K562 (cell line): ENCODE measurements at regions not wholly inside any gene's neighbourhood (a gene's known extent, or its start where the extent isn't known, plus 50 kb on each side); places are given as distances from the start of the nearest gene placed in this dataset.

Experiments used
- ATAC-seq: fragments of 200-7000 bp; cut with Tn5 transposase; 3 replicates; pipeline ENCODE4 v1.9.1; 2020; ENCODE audit warnings: moderate library complexity
- BruUV-seq: library from RNA; stranded (reverse); fragments of 400-500 nt; replicated peaks from 2 replicates; lab custom pipeline; 2021; lab: Mats Ljungman, UMichigan
- CTCF ChIA-PET: fragments of 300-600 bp; formaldehyde crosslinking; extraction: SDS; loops from one replicate; lab custom pipeline; 2021; ENCODE audit warnings: low intra/inter-chr PET ratio; lab: Yijun Ruan, JAX
- POLR2A ChIA-PET: fragments of 300-600, 350-650 bp; sonication (Branson Sonifier 250); formaldehyde crosslinking; extraction: SDS; loops from one replicate; lab custom pipeline; 2021; ENCODE audit warnings: antibody characterized with exemption, inconsistent platforms; lab: Yijun Ruan, JAX
- DNase-seq, 4 experiments: peaks; one replicate each; pipeline versions ENCODE4 v3.0.0 to v3.0.0-alpha.2; 2011 to 2018; ENCODE audit warnings: low spot score in 3 of 4, mixed read lengths in 3 of 4; ENCODE audit errors: extremely low read depth in 1 of 4
- FAIRE-seq: peaks from 2 replicates; lab custom pipeline; 2011; peaks lifted over from hg19 to GRCh38; lab: Jason Lieb, UNC
- H2AFZ ChIP-seq: 2 replicates; pipeline ENCODE4 v1.6.0; 2011; ENCODE audit warnings: low read depth, low read length, control low read depth, inconsistent platforms
- H3K27ac ChIP-seq: fragments of 200-600 bp; 3 replicates; pipeline ENCODE4 v1.8.0; 2011; ENCODE audit warnings: low read depth, mild to moderate bottlenecking, control low read depth, inconsistent platforms, low read length, moderate library complexity, mixed read lengths; ENCODE audit errors: extremely low read depth
- H3K27me3 ChIP-seq, 2 experiments: fragments of 300-600 bp in 1 of 2; 2 replicates in 1 of 2; 3 replicates in 1 of 2; pipeline versions ENCODE4 v1.6.0 to v1.8.0; 2011; ENCODE audit warnings: inconsistent platforms in 2 of 2, low read length in 2 of 2, mild to moderate bottlenecking in 1 of 2, mixed read lengths in 1 of 2, moderate library complexity in 1 of 2; ENCODE audit not compliant: control insufficient read depth in 2 of 2, insufficient read depth in 2 of 2
- H3K36me3 ChIP-seq: fragments of 300-600 bp; 3 replicates; pipeline ENCODE4 v1.8.0; 2011; ENCODE audit warnings: mild to moderate bottlenecking, low read length, inconsistent platforms; ENCODE audit not compliant: control insufficient read depth, insufficient read depth
- H3K4me1 ChIP-seq, 2 experiments: fragments of 200-600 bp in 1 of 2; replicated peaks in 1 of 2; 2 replicates in 1 of 2; 3 replicates in 1 of 2; pipeline versions ENCODE4 v1.5.1 to v1.8.0; 2011; ENCODE audit warnings: inconsistent platforms in 2 of 2, low read length in 2 of 2, mild to moderate bottlenecking in 1 of 2, mixed read lengths in 1 of 2, moderate library complexity in 1 of 2; ENCODE audit not compliant: control insufficient read depth in 2 of 2, insufficient read depth in 2 of 2
- H3K4me2 ChIP-seq: 2 replicates; pipeline ENCODE4 v1.6.1; 2011; ENCODE audit warnings: low read length, control low read depth, inconsistent platforms, mixed read lengths; ENCODE audit not compliant: insufficient read depth
- H3K4me3 ChIP-seq: fragments of 200-600 bp; sonication (generic), shearing (Covaris generic); 2 replicates; pipeline ENCODE4 v1.5.1; 2016; ENCODE audit warnings: control low read depth, inconsistent platforms
- H3K79me2 ChIP-seq: fragments of 200-600 bp; 3 replicates; pipeline ENCODE4 v1.8.0; 2011; ENCODE audit warnings: low read length, inconsistent platforms; ENCODE audit not compliant: control insufficient read depth, insufficient read depth
- H3K9ac ChIP-seq, 2 experiments: 2 replicates each; pipeline versions ENCODE4 v1.6.0 to v1.6.1; 2011; ENCODE audit warnings: low read depth in 2 of 2, low read length in 2 of 2, control low read depth in 1 of 2, inconsistent platforms in 1 of 2, mild to moderate bottlenecking in 1 of 2, mixed read lengths in 1 of 2; ENCODE audit not compliant: insufficient read depth in 1 of 2
- H3K9me1 ChIP-seq: one replicate; pipeline ENCODE4 v1.6.0; 2011; ENCODE audit warnings: inconsistent platforms, mild to moderate bottlenecking, low read length, moderate library complexity; ENCODE audit not compliant: control insufficient read depth, insufficient read depth
- H3K9me3 ChIP-seq: replicated peaks from 2 replicates; pipeline ENCODE4 v1.5.1; 2011; ENCODE audit warnings: low read depth, low read length, inconsistent platforms; ENCODE audit not compliant: control insufficient read depth, insufficient read depth
- H4K20me1 ChIP-seq: replicated peaks from 2 replicates; pipeline ENCODE4 v1.6.1; 2011; ENCODE audit warnings: low read length, inconsistent platforms, mixed read lengths; ENCODE audit not compliant: control insufficient read depth, insufficient read depth
- C11orf30 ChIP-seq: fragments of 450-650 bp; IDR thresholded peaks from 2 replicates; pipeline ENCODE4 v1.6.1; 2016; ENCODE audit warnings: low read depth, mild to moderate bottlenecking
- CBX8 ChIP-seq: fragments of 200-600 bp; sonication (generic); IDR thresholded peaks from 2 replicates; pipeline ENCODE4 v1.6.1; 2012; ENCODE audit warnings: borderline replicate concordance, mixed run types, low read depth, mild to moderate bottlenecking, moderate library complexity, mixed read lengths, low read length, control low read depth, inconsistent platforms; ENCODE audit not compliant: poor library complexity, severe bottlenecking; ENCODE audit errors: extremely low read depth
- COPS2 ChIP-seq: fragments of 450-650 bp; conservative IDR thresholded peaks from 2 replicates; pipeline ENCODE4 v1.6.1; 2016; ENCODE audit warnings: mild to moderate bottlenecking, moderate library complexity
- GATA2 ChIP-seq: sonication (generic); formaldehyde crosslinking; IDR thresholded peaks from 2 replicates; pipeline ENCODE4 v1.4.0; 2020; ENCODE audit warnings: mild to moderate bottlenecking, missing genetic modification reagents
- GTF2F1 ChIP-seq: IDR thresholded peaks from 2 replicates; pipeline ENCODE4 v1.6.1; 2011; ENCODE audit warnings: low read depth, low read length, improper control_type of control experiment
- HDAC1 ChIP-seq, 2 experiments: fragments of 450-650 bp; IDR thresholded peaks; 2 replicates each; pipeline ENCODE4 v1.6.1; 2016 to 2017; ENCODE audit warnings: inconsistent platforms in 1 of 2, mild to moderate bottlenecking in 1 of 2, moderate library complexity in 1 of 2
- KDM2B ChIP-seq: fragments of 250-450 bp; sonication (Bioruptor Pico); IDR thresholded peaks from 2 replicates; pipeline ENCODE4 v1.8.0; 2021; ENCODE audit warnings: mild to moderate bottlenecking, moderate library complexity
- SRSF1 ChIP-seq: fragments of 200-400 bp; formaldehyde crosslinking; IDR thresholded peaks from 2 replicates; pipeline ENCODE4 v1.6.1; 2017; ENCODE audit warnings: mild to moderate bottlenecking, low read depth, low read length, moderate library complexity
- SUPT5H ChIP-seq: fragments of 450-650 bp; IDR thresholded peaks from 2 replicates; pipeline ENCODE4 v1.6.1; 2016
- THRAP3 ChIP-seq: fragments of 450-650 bp; IDR thresholded peaks from 2 replicates; pipeline ENCODE4 v1.6.1; 2016; ENCODE audit warnings: mild to moderate bottlenecking, inconsistent platforms, borderline replicate concordance
- WGBS: fragments of 100-300 bp; shearing (Covaris generic); methylation state at CpG from one replicate; pipeline ENCODE4 v1.1.6; 2016; ENCODE audit warnings: low coverage, mixed read lengths; ENCODE audit not compliant: insufficient coverage; ENCODE audit errors: missing lambda C conversion rate; 5-methylcytosine and 5-hydroxymethylcytosine counted together
- in situ Hi-C: fragments of 300-500 bp; cut with MboI; formaldehyde crosslinking; loops from 4 replicates; pipeline ENCODE4 v1.15.0; 2018; ENCODE audit warnings: inconsistent platforms, mixed read lengths
- intact Hi-C: fragments of 100-400 bp; cut with micrococcal nuclease; formaldehyde crosslinking; loops from 2 replicates; pipeline ENCODE4 v1.14.2; 2022

- H3K27ac ChIP-seq: no peak overlapping the region
- FAIRE-seq (no peak), ATAC-seq (no peak), DNase-seq (no peak)
- H4K20me1 ChIP-seq: no peaks in the 10 kb centered on the region
- H3K4me3 ChIP-seq: no peak overlapping the region
- no peak overlapping the region for H3K9ac ChIP-seq
- CTCF ChIA-PET: no interaction called here
- TF ChIP-seq HDAC1 (IDR thresholded peaks at IDR 0.05) (no peak), GATA2 (no peak), SRSF1 (no peak), GTF2F1 (no peak), C11orf30 (no peak), CBX8 (no peak), THRAP3 (no peak), SUPT5H (no peak), COPS2 (no peak), KDM2B (CRISPR knock-in tag) (no peak)
- BruUV-seq: no TSS peak
- H3K9me1 ChIP-seq: no peaks in the 10 kb centered on the region
- intact Hi-C loops: no loop called here
- H3K9me3 ChIP-seq: no peaks in the 10 kb centered on the region
- in situ Hi-C loops: no loop called here
- no peak overlapping the region for H2AFZ ChIP-seq
- POLR2A ChIA-PET: no interaction called here
- WGBS: 0% methylated on average over 1 of the region's 1 CpG
- no peaks in the 10 kb centered on the region for H3K4me1 ChIP-seq
- no peaks in the 10 kb centered on the region for H3K36me3 ChIP-seq
- H3K27me3 ChIP-seq: no peaks in the 10 kb centered on the region; a peak in 1 of 5 replicates
- H3K79me2 ChIP-seq: no peaks in the 10 kb centered on the region
- H3K4me2 ChIP-seq: no peak overlapping the region
These were observed 180.1 kb downstream of the TDRD15 start for GRCh38 chr2:21303876-21304275.
